ENCODE measurements at regions not wholly inside any gene's neighbourhood (a gene's known extent, or its start where the extent isn't known, plus 50 kb on each side); places are given as distances from the start of the nearest gene placed in this dataset.

GRCh38 chr15:62572797-62573196 is 407.7 kb upstream of the C2CD4B start:
- TF ChIP-seq CTCF (IDR thresholded peaks at IDR 0.05), result no peak
- no peak for TF ChIP-seq POLR2A (IDR thresholded peaks at IDR 0.05)

Measured in heart left ventricle (tissue), 13 donors.